Ovary (tissue), 7 donors: ENCODE measurements at regions not wholly inside any gene's neighbourhood (a gene's known extent, or its start where the extent isn't known, plus 50 kb on each side); places are given as distances from the start of the nearest gene placed in this dataset.

ENCODE experiments used
- DNase-seq, 5 donors: peaks; one replicate each; pipeline ENCODE4 v3.0.0-alpha.2; 2019 to 2020
- H3K27ac ChIP-seq, 2 donors: fragments of 200-600 bp; one replicate each; pipeline versions ENCODE4 v1.5.1 to v1.8.0; 2019 to 2022
- H3K27me3 ChIP-seq: fragments of 200-600 bp; one replicate; pipeline ENCODE4 v1.8.0; 2022
- H3K36me3 ChIP-seq: fragments of 200-600 bp; sonication (generic); one replicate; pipeline ENCODE4 v1.5.1; 2019
- H3K4me1 ChIP-seq: one replicate; pipeline ENCODE4 v1.8.1; 2013; ENCODE audit warnings: mild to moderate bottlenecking, moderate library complexity; ENCODE audit not compliant: insufficient read depth
- H3K4me3 ChIP-seq: fragments of 200-600 bp; sonication (generic); one replicate; pipeline ENCODE4 v1.5.1; 2017
- H3K9me3 ChIP-seq, 2 donors: fragments of 200-600 bp in 1 of 2; sonication (generic) in 1 of 2; one replicate each; pipeline versions ENCODE4 v1.5.1 to v1.8.1; 2013 to 2019; ENCODE audit warnings: mild to moderate bottlenecking in 1 of 2, moderate library complexity in 1 of 2
- CTCF ChIP-seq, 3 donors: fragments of 450-650 bp in 2 of 3; fragments of 200-600 bp in 1 of 3; IDR thresholded peaks; one replicate each; pipeline versions ENCODE4 v1.5.1 to v1.8.0; 2016 to 2022; ENCODE audit warnings: antibody characterized with exemption in 3 of 3, mild to moderate bottlenecking in 1 of 3
- EP300 ChIP-seq: sonication (generic); formaldehyde crosslinking; IDR thresholded peaks from one replicate; pipeline ENCODE4 v1.6.1; 2017; ENCODE audit warnings: antibody characterized with exemption
- POLR2A ChIP-seq: fragments of 450-650 bp; IDR thresholded peaks from one replicate; pipeline ENCODE4 v1.6.1; 2017; ENCODE audit warnings: antibody characterized with exemption, mild to moderate bottlenecking, moderate library complexity
- WGBS, 3 donors: extraction: QIAGEN DNeasy Blood & Tissue Kit in 1 of 3; methylation state at CpG; one replicate each; pipeline versions ENCODE4 v1.1.5 to v1.1.7; 2013 to 2017; 5-methylcytosine and 5-hydroxymethylcytosine counted together
- intact Hi-C, 4 donors: fragments of 100-400 bp; cut with DNase I; formaldehyde crosslinking; loops; one replicate each; pipeline versions ENCODE4 v1.11.0 to v1.15.1; 2022 to 2023
- donor health status: DM: no; HTN: no; CAD: no; lungs with moderate emphysema.
- donor health status: DM: no; HTN: no; CAD: no.
- donor health status: Bipolar disorder and iron deficiency.
- donor health status: DM: no; HTN: no; CAD: no.
- donor health status: DM: yes; HTN: yes; CAD: no.

- Histone ChIP-seq H3K9me3 (no peaks in the 10 kb centered on the region), H3K4me1 (no peaks in the 10 kb centered on the region), H3K27me3 (no peaks in the 10 kb centered on the region), H3K4me3 (no peak overlapping the region), H3K36me3 (no peaks in the 10 kb centered on the region), H3K27ac (no peak overlapping the region)
- 56 to 68% (median 63%) methylated on average over 5 of the region's 5 CpGs for WGBS, 3 donors
- TF ChIP-seq POLR2A (no peak), CTCF (IDR thresholded peaks at IDR 0.05) (no peak), EP300 (no peak)
- no peak for DNase-seq
- intact Hi-C loops, result no loop called here
These were observed 138.4 kb upstream of the PARP11 start for GRCh38 chr12:4011597-4011996.

- Histone ChIP-seq H3K36me3 (no peaks in the 10 kb centered on the region), H3K4me3 (no peak overlapping the region), H3K9me3 (no peaks in the 10 kb centered on the region), H3K4me1 (no peaks in the 10 kb centered on the region), H3K27me3 (no peaks in the 10 kb centered on the region), H3K27ac (no peak overlapping the region)
- TF ChIP-seq CTCF (IDR thresholded peaks at IDR 0.05), result no peak
- TF ChIP-seq EP300, result no peak
- no peak for TF ChIP-seq POLR2A
- no peak for DNase-seq
- 89 to 92% (median 91%) methylated on average over 8 of the region's 8 CpGs for WGBS, 3 donors
- intact Hi-C loops, result no loop called here
These were observed 136.9 kb upstream of the PARP11 start for GRCh38 chr12:4009979-4010704.

GRCh38 chr12:4006743-4007142 is 133.5 kb upstream of the PARP11 start:
- 83 to 87% (median 84%) methylated on average over 4 of the region's 4 CpGs for WGBS, 3 donors
- TF ChIP-seq EP300 (no peak), POLR2A (no peak), CTCF (IDR thresholded peaks at IDR 0.05) (no peak)
- H3K27me3 ChIP-seq, result no peaks in the 10 kb centered on the region

GRCh38 chr12:4005851-4006430 is 132.7 kb upstream of the PARP11 start:
- Histone ChIP-seq H3K27me3 (no peaks in the 10 kb centered on the region), H3K9me3 (no peaks in the 10 kb centered on the region), H3K36me3 (no peaks in the 10 kb centered on the region), H3K4me3 (no peak overlapping the region), H3K4me1 (no peaks in the 10 kb centered on the region), H3K27ac (no peak overlapping the region)
- WGBS, 3 donors, result 88 to 90% (median 88%) methylated on average over 15 of the region's 15 CpGs
- no peak for DNase-seq
- TF ChIP-seq EP300 (no peak), POLR2A (no peak), CTCF (IDR thresholded peaks at IDR 0.05) (no peak)
- intact Hi-C loops, result no loop called here

More at GRCh38 chr12:4006743-4007142, 133.5 kb upstream of the PARP11 start:
- no peak for DNase-seq
- no peak overlapping the region for H3K4me3 ChIP-seq
- no peaks in the 10 kb centered on the region for H3K4me1 ChIP-seq
- no peaks in the 10 kb centered on the region for H3K36me3 ChIP-seq
- H3K9me3 ChIP-seq, result no peaks in the 10 kb centered on the region
- no peak overlapping the region for H3K27ac ChIP-seq
- intact Hi-C loops, result no loop called here
